GM12873 (cell line): ENCODE measurements at regions not wholly inside any gene's neighbourhood (a gene's known extent, or its start where the extent isn't known, plus 50 kb on each side); places are given as distances from the start of the nearest gene placed in this dataset.

Experiments used
- TF ChIP-seq, protein P1 (sequence below): IDR thresholded peaks from 2 replicates; pipeline ENCODE4 v1.5.1; 2012; ENCODE audit warnings: low read depth, mild to moderate bottlenecking, moderate library complexity, low read length, control low read depth; ENCODE audit not compliant: insufficient read depth; ENCODE audit errors: missing control alignments

DNA sequence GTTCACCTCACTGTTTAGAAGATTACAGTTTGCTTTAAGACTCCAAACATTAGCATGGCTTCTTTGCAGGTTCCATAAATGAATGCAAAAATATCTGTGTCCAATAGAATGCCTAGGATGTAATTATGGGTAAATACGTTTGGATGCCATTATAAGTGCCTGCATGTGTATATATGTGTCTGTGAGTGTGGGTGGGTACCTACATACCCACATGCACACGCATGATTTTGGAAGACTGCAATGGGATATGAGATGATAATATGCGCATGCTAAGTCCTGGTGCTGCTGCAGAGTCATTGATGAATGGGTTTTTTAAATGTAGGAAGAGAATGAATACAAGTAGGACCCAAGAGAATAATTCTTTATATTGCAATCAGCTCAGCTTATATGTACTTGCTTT lies 406.4 kb downstream of the ZSWIM6 start:
- TF ChIP-seq, protein P1, sequence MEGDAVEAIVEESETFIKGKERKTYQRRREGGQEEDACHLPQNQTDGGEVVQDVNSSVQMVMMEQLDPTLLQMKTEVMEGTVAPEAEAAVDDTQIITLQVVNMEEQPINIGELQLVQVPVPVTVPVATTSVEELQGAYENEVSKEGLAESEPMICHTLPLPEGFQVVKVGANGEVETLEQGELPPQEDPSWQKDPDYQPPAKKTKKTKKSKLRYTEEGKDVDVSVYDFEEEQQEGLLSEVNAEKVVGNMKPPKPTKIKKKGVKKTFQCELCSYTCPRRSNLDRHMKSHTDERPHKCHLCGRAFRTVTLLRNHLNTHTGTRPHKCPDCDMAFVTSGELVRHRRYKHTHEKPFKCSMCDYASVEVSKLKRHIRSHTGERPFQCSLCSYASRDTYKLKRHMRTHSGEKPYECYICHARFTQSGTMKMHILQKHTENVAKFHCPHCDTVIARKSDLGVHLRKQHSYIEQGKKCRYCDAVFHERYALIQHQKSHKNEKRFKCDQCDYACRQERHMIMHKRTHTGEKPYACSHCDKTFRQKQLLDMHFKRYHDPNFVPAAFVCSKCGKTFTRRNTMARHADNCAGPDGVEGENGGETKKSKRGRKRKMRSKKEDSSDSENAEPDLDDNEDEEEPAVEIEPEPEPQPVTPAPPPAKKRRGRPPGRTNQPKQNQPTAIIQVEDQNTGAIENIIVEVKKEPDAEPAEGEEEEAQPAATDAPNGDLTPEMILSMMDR, result no peak

DNA sequence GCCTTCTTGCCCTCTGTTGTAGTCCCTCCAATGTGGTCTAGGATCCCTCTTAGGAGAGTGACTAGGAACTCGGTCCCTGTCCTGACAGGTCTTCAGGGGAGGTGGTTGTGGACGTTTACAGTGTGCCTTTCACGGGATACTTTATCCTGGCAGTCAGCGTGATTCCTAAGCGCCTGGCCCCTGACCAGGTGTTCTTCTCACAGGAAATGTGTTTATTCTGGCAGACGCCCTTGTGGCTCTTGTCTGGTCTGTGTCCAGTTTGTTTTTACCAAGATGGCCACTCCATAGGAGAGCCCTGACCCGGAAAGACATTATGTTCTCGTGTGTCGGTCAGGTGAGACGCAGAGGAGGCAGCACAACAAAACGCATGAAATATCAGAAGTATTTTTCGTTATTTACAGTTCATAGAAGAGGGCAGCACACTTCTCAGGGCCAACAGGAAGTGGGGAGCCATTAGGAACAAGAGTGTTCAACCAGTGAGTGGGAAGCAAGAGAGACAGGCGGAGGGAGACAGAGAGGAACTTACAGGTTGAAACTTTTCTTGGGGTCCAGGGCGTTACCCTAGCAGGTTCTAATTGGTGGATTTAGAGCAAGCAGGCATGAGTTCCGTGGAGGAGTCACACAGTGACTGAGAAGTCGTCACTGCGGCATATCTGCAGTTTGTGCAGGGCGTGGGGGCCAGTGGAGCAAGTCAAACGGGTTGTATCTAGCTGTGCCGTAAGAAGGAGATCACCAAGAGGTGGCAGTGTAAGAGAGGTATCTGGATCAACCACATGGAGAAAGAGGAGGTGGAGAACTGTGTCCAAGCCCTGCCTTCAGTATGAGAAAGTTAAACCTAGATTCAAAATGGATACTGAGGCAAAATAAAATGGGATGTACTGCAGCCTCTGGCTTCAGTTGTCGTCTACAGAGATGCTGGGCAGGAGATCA lies 412.9 kb downstream of the ZSWIM6 start:
- TF ChIP-seq, protein P1, result no peak

DNA sequence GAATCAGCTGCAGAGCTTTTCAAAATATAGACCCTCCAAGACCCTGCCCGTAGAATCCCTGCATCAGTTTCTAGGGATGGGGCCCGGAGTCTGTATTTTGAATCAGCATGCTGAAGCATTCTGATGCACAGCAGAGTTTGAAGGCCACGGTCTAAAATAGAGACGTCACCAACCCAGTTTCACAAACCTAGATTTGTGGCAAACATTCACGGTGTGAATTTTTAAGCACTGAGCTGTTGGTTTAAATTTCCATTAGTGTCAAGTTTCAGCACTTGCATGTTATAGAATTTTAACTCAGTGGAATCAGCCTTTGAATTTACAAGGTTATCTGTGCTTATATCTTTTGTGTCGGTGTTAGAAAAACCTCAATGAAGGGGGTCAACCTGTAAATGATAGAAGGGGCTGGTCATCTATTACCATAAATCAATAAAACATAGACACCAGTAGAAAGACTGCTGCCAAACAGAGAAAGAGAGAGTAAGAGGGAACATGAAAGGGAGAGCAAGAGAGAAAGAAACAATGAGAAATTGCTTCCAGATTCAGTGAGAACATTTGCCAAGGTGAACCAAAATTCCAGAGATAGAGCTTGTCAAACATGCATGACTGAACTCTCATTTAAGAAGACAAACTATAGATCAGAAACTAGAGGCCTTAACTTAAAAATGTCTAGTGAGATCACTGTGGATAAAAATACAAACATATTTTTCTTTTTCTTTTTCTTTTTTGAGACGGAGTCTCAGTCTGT lies 414.9 kb downstream of the ZSWIM6 start:
- TF ChIP-seq, protein P1, result no peak

DNA sequence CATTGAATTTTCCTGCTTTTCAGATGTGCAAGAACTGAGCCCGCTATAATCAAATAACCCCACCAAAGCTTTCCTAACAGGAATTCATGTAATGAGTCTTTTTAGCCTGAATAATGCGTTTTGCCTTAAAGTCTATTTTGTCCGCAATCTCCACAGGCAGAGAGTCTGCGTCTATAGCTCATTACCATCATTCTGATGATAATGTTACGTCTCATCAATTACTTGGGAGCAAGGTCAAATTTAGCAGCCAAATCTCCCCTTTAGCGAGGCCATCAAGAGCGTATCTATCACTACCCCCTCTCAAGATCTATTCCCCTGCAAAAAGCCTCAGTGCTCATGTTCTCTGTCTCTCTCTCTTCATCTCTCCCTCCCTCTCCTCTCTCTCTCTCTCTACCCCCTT lies 416.1 kb downstream of the ZSWIM6 start:
- TF ChIP-seq, protein P1, result no peak

DNA sequence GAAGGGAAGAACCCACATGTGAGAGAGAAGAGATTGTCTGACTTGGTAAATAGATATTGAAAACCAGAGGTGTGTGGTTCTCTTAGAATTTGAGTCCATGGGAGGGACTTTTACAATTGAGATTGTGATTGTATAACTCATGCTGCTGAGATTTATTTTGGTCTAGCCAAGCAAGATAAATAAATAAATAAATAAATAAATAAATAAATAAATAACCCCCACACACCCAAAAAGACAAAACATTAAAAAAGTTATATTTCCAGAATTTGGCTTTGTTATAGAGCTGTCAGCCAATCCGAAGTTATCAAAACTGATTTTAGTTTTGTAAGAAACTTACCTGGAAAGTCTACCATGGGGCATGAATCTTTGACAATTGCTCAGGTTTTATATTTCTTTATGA lies 416.6 kb downstream of the ZSWIM6 start:
- TF ChIP-seq, protein P1, result no peak

DNA sequence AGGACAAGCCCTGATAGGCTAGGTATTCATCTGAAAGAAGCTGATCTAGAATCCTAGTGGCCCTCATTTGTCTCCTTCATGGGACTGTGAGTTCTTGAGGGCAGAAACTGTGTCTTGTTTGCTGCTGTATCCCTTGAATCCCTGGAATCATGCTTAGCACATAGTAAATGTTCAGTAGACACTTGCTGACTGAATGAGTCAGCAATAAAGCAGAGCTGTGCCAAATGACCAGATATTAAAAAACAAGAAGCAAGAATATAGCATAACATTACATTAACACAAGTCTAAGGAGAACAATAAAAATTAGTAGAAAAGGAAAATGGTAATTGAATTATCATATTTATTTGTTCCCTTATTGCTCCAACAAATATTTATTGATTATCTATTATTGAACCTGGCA lies 420.5 kb downstream of the ZSWIM6 start:
- TF ChIP-seq, protein P1, result no peak

DNA sequence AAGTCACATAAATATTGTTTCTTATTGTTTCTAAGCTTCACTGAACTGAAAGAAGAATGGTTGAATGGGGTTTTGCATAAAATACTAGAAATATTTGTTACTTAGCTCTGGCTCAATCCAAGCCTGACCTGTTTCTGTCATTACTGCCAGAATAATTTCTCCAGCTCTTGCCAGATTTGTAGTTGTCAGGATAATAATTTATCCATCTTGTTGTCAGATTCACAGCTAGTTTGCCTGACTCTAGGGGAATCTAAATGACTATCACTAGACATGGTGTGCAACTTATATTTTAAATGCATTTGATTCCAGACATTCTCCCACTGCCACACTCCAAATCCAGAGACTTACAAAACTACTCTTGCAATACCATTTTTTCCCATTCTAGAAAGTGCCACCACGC lies 422.7 kb downstream of the ZSWIM6 start:
- TF ChIP-seq, protein P1, result no peak
